ENCODE measurements at regions not wholly inside any gene's neighbourhood (a gene's known extent, or its start where the extent isn't known, plus 50 kb on each side); places are given as distances from the start of the nearest gene placed in this dataset.

DNA sequence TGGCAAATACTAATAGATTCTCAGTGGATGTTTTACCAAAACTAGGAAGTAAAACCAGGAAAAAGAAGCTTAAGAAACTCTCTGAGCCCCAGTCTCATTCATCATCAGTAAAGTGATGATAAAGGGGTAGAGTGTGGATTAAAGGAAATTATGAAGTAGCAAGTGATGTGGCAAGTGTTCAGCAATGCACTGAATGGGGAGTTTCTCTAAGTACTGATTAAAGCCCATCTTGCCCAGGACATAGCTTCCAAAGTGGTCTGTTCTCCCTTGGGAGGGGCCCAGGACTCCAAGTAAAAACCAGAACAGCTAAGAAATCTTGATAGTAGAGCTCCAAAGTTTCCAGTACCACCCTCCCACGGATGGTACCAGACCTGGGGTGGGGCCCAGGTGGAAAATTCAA is 137.3 kb downstream of the WNT5A start:
- TF ChIP-seq, protein P1, sequence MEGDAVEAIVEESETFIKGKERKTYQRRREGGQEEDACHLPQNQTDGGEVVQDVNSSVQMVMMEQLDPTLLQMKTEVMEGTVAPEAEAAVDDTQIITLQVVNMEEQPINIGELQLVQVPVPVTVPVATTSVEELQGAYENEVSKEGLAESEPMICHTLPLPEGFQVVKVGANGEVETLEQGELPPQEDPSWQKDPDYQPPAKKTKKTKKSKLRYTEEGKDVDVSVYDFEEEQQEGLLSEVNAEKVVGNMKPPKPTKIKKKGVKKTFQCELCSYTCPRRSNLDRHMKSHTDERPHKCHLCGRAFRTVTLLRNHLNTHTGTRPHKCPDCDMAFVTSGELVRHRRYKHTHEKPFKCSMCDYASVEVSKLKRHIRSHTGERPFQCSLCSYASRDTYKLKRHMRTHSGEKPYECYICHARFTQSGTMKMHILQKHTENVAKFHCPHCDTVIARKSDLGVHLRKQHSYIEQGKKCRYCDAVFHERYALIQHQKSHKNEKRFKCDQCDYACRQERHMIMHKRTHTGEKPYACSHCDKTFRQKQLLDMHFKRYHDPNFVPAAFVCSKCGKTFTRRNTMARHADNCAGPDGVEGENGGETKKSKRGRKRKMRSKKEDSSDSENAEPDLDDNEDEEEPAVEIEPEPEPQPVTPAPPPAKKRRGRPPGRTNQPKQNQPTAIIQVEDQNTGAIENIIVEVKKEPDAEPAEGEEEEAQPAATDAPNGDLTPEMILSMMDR (conservative IDR thresholded peaks at IDR 0.05; ENCODE audit: low read length), result no peak
- no peak for TF ChIP-seq EZH2phosphoT487 (IDR thresholded peaks at IDR 0.05; ENCODE audit: borderline replicate concordance)

Data from Loucy (cell line).